HUES64 (cell line): ENCODE measurements at regions not wholly inside any gene's neighbourhood (a gene's known extent, or its start where the extent isn't known, plus 50 kb on each side); places are given as distances from the start of the nearest gene placed in this dataset.
"Not testable (repeated sequence)": the region's sequence is repeated elsewhere in the genome, so short reads cannot be mapped to it uniquely, and the experiment has no call there.

ENCODE experiments used
- H3K27ac ChIP-seq: 2 replicates; pipeline ENCODE4 v1.7.0; 2013; ENCODE audit warnings: low read depth, low read length, inconsistent platforms
- H3K27me3 ChIP-seq: 2 replicates; pipeline ENCODE4 v1.6.1; 2013; ENCODE audit warnings: mild to moderate bottlenecking, low read length; ENCODE audit not compliant: insufficient read depth
- H3K36me3 ChIP-seq: 2 replicates; pipeline ENCODE4 v1.6.1; 2013; ENCODE audit warnings: mild to moderate bottlenecking, low read length; ENCODE audit not compliant: insufficient read depth
- H3K4me1 ChIP-seq: 2 replicates; pipeline ENCODE4 v1.6.1; 2013; ENCODE audit warnings: mild to moderate bottlenecking, low read length, moderate library complexity; ENCODE audit not compliant: insufficient read depth
- H3K4me3 ChIP-seq: 2 replicates; pipeline ENCODE4 v1.5.1; 2013; ENCODE audit warnings: mild to moderate bottlenecking, low read length, moderate library complexity
- H3K9ac ChIP-seq: 2 replicates; pipeline ENCODE4 v1.6.1; 2013; ENCODE audit warnings: mild to moderate bottlenecking, low read depth, low read length
- H3K9me3 ChIP-seq: 2 replicates; pipeline ENCODE4 v1.6.1; 2013; ENCODE audit warnings: low read depth, low read length; ENCODE audit not compliant: insufficient read depth
- WGBS: fragments of 150-250, 120-280 bp; methylation state at CpG from one replicate; pipeline ENCODE4 v1.1.7; 2013; ENCODE audit warnings: missing lambda C conversion rate; 5-methylcytosine and 5-hydroxymethylcytosine counted together

DNA sequence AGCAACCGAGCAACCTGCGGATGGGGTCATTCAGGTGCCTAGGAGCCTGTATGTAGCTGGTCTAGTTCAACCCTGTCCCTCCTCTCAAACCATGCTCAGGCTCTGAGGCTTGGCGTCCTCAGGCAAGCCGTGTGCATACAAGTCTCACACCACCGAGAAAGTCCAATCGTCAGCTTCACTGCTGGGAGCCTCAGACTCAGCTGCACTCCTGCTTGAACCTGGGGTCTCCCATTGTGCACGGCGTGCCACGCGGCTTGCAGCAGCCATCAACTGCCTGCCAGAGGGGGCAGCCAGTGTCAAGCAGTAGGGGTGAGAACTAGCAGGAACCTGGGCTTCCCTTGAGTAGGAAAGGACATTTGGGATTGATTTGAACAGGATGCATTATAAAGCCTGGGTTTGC lies 1064.6 kb downstream of the BCL11B start:
- 87% methylated on average over 10 of the region's 10 CpGs for WGBS
- Histone ChIP-seq H3K27ac (no peak overlapping the region), H3K27me3 (no peaks in the 10 kb centered on the region), H3K9ac (no peak overlapping the region), H3K4me3 (no peak overlapping the region), H3K36me3 (no peaks in the 10 kb centered on the region), H3K9me3 (no peaks in the 10 kb centered on the region), H3K4me1 (peaks cover 12% of the 10 kb centered on the region; the same call in 1 of the 2 replicates)

DNA sequence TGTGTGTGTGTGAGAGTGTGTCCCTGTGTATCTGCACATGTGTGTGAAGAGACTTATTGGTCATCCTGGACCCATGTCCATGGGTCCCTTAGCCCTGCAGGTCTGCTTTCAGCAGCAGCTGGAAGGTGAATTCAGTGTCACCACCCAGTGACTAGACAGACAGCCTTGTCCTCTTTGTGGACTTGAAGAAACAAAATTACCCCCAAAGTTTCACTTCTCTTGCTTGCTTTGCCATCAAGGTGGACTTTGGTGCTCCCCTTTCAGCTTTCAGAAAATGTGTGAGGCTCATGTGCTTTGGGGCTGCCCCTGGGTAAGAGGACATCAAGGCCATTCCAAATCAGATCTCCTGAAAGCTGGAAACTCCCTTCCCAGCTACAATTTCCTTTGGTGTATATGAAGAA lies 1063.8 kb downstream of the BCL11B start:
- Histone ChIP-seq H3K9me3 (no peaks in the 10 kb centered on the region), H3K27me3 (no peaks in the 10 kb centered on the region), H3K4me1 (peaks cover 12% of the 10 kb centered on the region; the same call in 1 of the 2 replicates), H3K27ac (no peak overlapping the region), H3K9ac (no peak overlapping the region), H3K4me3 (no peak overlapping the region), H3K36me3 (no peaks in the 10 kb centered on the region)

DNA sequence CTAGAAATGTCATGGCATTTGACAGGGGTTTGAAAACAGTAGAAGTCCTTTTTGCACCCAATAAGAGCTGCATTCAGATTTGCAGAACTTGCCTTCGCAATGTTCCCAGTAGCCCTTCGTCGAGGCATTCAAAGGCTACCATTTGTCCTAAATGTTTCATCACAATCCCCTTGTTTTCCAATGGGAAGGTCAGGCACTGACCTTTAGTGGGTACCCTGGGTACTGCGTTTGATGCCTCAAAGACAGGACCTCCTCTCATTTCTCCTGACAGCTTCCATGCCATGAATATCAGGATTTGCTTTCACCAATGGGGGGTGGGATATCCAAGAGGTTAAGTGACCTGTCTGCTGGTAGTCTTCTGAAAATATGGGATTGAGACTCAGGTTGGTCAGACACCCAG lies 1063.1 kb downstream of the BCL11B start:
- no peak overlapping the region for H3K27ac ChIP-seq
- no peak overlapping the region for H3K9ac ChIP-seq
- H3K4me3 ChIP-seq, result no peak overlapping the region
- H3K36me3 ChIP-seq, result no peaks in the 10 kb centered on the region
- peaks cover 12% of the 10 kb centered on the region; the same call in 1 of the 2 replicates for H3K4me1 ChIP-seq
- no peaks in the 10 kb centered on the region for H3K9me3 ChIP-seq
- WGBS, result 96% methylated on average over 4 of the region's 4 CpGs
- H3K27me3 ChIP-seq, result no peaks in the 10 kb centered on the region

DNA sequence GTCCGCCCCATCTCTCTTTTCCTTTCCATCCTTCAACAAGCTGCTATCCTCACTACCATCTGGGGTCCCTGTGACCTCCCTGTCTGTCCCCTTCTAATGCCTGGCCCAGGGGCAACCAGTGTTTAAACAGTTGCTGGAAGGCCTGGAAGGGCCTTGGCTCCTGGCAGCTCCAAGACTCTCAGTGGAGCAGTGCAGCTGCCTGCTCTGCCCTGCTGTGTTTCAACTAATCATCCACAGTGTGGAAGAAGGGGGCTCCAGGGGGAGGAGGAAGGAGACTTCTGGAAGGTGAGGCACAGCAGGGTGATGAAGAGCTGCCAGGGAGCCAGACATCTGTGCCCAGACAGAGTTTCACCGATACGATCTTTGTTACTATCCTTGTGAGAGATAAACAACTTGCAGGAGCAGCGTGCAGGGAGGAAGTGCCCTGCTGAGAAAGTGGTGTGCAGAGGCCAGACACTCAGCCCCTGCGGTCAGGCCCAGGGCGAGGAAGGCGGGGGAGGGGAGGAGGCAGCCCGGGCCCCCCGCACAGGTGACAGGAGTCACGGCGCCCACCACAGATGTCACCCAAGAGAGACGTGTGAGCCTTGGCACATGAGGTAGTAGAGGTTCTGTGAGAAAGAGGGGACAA lies 1061.8 kb downstream of the BCL11B start:
- H3K4me1 ChIP-seq, result peaks cover 9% of the 10 kb centered on the region; the same call in 1 of the 2 replicates
- 67% methylated on average over 12 of the region's 12 CpGs for WGBS
- no peak overlapping the region for H3K9ac ChIP-seq
- H3K27ac ChIP-seq, result no peak overlapping the region
- H3K27me3 ChIP-seq, result no peaks in the 10 kb centered on the region
- no peak overlapping the region for H3K4me3 ChIP-seq
- no peaks in the 10 kb centered on the region for H3K9me3 ChIP-seq
- no peaks in the 10 kb centered on the region for H3K36me3 ChIP-seq

DNA sequence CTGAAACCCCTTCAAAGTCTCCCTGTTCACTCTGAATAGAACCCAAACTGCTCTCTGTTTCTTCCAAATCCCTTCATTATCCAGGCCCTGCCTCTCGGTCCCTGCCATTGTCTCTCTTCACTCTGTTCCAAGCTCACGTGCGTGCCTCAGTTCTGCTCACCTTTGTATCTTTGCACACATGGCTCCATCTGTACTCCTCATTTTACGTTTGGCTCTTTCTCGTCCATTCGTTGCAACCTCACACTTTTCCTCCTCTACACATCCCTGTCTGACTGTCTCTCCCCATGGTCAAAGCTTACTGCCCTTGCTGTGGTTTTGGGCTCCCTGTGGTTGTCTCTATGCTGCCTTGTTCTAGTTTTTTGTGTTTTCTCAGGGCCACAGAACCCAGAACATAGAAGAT lies 1054.5 kb downstream of the BCL11B start:
- no peak overlapping the region for H3K9ac ChIP-seq
- no peak overlapping the region for H3K4me3 ChIP-seq
- no peaks in the 10 kb centered on the region for H3K9me3 ChIP-seq
- no peak overlapping the region for H3K27ac ChIP-seq
- no peaks in the 10 kb centered on the region for H3K36me3 ChIP-seq
- H3K4me1 ChIP-seq, result no peaks in the 10 kb centered on the region
- WGBS, result 94% methylated on average over 6 of the region's 6 CpGs
- H3K27me3 ChIP-seq, result no peaks in the 10 kb centered on the region

DNA sequence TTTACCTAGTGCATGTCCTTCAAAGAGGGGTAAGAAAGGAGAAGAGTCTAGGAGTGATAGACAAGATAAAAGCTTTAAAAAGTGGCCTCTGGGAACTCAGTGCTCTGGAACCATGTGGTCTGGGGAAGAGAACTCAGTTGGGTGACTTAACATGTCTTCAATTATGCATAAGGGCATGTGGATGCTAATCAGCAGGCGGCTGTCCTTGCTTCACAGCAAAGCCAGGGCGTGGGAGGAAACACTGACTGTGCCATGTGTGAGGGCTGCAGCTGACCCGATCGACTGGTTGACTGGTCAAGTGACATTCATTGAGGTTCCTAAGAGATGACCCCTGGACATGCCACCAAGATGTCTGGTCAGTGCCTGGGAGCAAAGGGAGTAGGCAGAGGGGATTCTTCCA lies 1053.8 kb downstream of the BCL11B start:
- no peak overlapping the region for H3K4me3 ChIP-seq
- no peaks in the 10 kb centered on the region for H3K27me3 ChIP-seq
- no peak overlapping the region for H3K9ac ChIP-seq
- WGBS, result 88% methylated on average over 4 of the region's 4 CpGs
- no peaks in the 10 kb centered on the region for H3K36me3 ChIP-seq
- H3K9me3 ChIP-seq, result no peaks in the 10 kb centered on the region
- H3K27ac ChIP-seq, result no peak overlapping the region
- no peaks in the 10 kb centered on the region for H3K4me1 ChIP-seq

DNA sequence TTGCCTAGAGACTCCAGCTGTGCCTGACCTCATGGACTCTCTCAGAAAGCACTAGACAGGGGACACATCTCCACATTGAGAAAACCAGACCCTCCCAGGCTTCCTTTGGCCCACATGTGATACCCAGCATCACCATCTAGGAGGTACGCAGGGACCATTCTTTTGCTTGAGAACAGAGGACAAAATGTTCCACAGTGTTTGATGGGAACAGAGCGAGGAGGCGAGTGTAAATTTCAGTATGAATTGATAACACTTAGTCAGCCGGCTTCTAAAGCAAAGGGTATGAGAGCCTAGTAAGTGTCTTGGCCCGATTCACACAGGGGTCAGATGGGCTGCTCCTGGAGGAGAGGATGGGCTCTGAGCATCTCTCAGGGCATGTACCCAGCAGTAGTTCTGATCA lies 1052.4 kb downstream of the BCL11B start:
- no peaks in the 10 kb centered on the region for H3K27me3 ChIP-seq
- no peaks in the 10 kb centered on the region for H3K36me3 ChIP-seq
- 95% methylated on average over 5 of the region's 5 CpGs for whole genome bisulfite sequencing
- no peak overlapping the region for H3K4me3 ChIP-seq
- H3K27ac ChIP-seq, result no peak overlapping the region
- no peaks in the 10 kb centered on the region for H3K9me3 ChIP-seq
- H3K9ac ChIP-seq, result no peak overlapping the region
- H3K4me1 ChIP-seq, result no peaks in the 10 kb centered on the region

DNA sequence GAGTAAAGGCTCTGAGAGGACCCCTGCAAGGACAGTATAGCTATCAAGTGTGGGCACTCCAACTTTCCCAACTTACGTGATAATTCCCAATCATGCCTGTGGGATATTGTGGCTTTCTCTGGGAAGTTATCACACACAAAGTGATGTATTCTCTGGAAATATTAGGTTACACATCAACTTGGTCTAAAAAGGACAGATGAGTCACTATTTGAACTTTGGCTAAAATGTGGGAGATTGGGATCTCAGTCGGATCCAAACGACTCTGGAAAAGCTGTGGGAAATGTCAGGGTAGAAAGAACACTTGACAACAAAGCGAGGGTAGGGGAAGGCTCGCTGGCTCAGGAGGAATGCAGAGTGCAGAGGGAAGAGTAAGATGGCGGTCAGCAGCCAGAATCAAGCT lies 1048.9 kb downstream of the BCL11B start:
- no peaks in the 10 kb centered on the region for H3K9me3 ChIP-seq
- no peak overlapping the region for H3K4me3 ChIP-seq
- no peaks in the 10 kb centered on the region for H3K4me1 ChIP-seq
- H3K9ac ChIP-seq, result no peak overlapping the region
- no peak overlapping the region for H3K27ac ChIP-seq
- H3K36me3 ChIP-seq, result no peaks in the 10 kb centered on the region
- H3K27me3 ChIP-seq, result no peaks in the 10 kb centered on the region
- 95% methylated on average over 6 of the region's 6 CpGs for WGBS

DNA sequence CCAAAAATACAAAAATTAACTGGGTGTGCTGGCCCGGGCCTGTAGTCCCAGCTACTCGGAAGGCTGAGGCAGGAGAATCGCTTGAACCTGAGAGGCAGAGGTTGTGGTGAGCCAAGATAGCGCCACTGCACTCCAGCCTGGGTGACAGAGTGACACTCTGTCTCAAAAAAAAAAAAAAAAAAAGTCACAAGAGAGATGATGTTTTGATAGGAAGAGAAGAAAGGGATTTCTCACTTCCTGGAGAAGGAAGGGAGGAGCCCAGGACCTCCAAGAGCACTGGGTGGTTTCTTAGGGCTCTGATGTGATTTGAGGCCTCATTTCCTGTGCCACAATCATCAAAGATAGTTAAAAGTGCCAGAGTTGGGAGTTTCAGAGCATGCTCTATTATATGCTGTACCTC lies 1048.3 kb downstream of the BCL11B start:
- not testable (repeated sequence) for H3K9me3 ChIP-seq, H3K9ac ChIP-seq, H3K36me3 ChIP-seq, H3K4me1 ChIP-seq, H3K27me3 ChIP-seq, H3K27ac ChIP-seq, H3K4me3 ChIP-seq
- WGBS, result 96% methylated on average over 4 of the region's 4 CpGs

DNA sequence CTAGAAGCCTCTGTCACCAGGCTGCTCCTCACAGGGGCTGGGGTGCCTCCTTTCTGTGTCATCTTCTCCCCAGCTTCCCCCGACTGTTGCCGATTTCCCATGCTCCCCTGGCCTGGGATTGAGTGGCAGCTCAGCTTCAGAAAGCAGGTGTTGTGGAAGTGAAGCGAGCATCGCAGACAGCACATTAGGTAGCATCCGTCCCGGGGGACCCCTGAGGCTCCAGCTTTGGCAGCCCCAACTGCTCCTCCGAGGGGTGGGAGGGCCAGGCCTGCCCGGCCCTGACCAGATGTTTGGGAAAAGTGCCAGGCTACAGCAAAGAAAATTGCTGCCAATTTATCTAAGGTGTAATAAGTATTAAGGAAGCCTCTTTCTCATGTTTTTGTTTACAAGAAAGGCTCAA lies 1045.6 kb downstream of the BCL11B start:
- Histone ChIP-seq H3K4me1 (no peaks in the 10 kb centered on the region), H3K9ac (no peak overlapping the region), H3K4me3 (no peak overlapping the region), H3K27me3 (no peaks in the 10 kb centered on the region), H3K36me3 (no peaks in the 10 kb centered on the region), H3K9me3 (no peaks in the 10 kb centered on the region), H3K27ac (no peak overlapping the region)
- WGBS, result 89% methylated on average over 8 of the region's 8 CpGs

DNA sequence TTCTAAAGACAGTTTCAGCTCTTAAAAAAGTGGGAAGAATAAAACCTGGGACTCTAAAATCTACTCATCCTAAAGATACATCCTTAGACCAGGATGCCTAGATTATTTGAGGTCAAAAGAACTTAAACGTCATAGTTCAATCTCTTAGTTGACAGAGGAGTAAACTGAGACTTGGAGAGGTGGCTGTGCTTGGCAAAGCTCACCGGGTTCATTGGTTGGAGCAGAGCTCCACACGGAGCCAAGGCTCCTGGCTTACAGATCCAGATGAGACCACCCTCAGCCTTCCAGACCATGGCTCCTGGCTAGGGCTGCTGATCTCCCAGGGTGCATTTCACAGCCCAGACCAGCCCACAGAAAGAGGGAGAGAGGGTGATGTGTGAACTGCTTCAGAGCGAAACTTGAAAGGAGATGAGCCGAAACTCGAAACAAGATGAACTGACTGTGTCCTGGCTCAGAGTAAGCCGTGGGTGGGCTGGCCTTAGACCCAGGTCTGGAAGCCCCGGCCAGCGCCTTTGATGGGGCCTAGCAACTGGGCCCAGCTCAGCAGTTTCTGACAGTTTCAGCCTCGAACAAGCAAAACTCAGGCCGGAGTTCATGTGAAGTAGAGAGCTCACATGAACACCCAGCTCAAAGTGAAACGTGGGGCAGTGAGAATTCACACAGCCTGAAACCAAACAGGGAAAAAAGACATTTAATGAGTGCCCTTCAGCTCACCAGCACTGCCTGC lies 1044.8 kb downstream of the BCL11B start:
- Histone ChIP-seq H3K4me1 (no peaks in the 10 kb centered on the region), H3K9me3 (no peaks in the 10 kb centered on the region), H3K9ac (no peak overlapping the region), H3K27ac (no peak overlapping the region), H3K27me3 (no peaks in the 10 kb centered on the region), H3K36me3 (no peaks in the 10 kb centered on the region), H3K4me3 (no peak overlapping the region)
- WGBS, result 94% methylated on average over 12 of the region's 12 CpGs

DNA sequence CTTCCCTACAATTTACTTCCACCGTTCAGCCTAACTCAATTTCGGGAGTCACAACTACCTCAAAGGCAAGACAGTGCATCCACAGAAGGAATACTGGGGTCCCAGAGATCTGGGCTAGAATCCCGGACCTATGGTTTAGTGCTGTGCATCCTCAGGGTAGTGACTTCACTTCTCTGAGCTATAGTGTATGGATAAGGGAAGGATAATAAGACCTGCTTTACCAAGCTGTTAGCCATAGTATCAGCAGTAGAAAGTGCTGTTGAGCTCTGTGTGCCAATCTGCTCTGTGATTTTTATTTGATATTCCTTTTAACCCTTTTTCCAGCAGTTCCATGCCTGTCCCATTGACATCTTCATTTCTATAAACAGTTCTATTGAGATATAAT lies 1044.3 kb downstream of the BCL11B start:
- Histone ChIP-seq H3K36me3 (no peaks in the 10 kb centered on the region), H3K27ac (no peak overlapping the region), H3K4me1 (no peaks in the 10 kb centered on the region), H3K9ac (no peak overlapping the region), H3K27me3 (no peaks in the 10 kb centered on the region), H3K4me3 (no peak overlapping the region), H3K9me3 (no peaks in the 10 kb centered on the region)
- WGBS, result 93% methylated on average over 3 of the region's 3 CpGs
